ENCODE measurements at regions not wholly inside any gene's neighbourhood (a gene's known extent, or its start where the extent isn't known, plus 50 kb on each side); places are given as distances from the start of the nearest gene placed in this dataset.

- H2AFZ ChIP-seq (ENCODE audit: low read length) = peak overlapping the region; percentile 37
Measured at GRCh38 chr18:61957801-61958516, 65.2 kb upstream of the RNF152 start.

GRCh38 chr18:61955644-61956043, 62.8 kb upstream of the RNF152 start:
- Histone ChIP-seq H3K9ac (ENCODE audit: insufficient read depth, low read length) (no peak overlapping the region), H3K4me3 (replicated peaks in 1 of 4; ENCODE audit: control extremely low read depth in 1 of 4, insufficient read depth in 1 of 4, low read depth in 3 of 4, low read length in 4 of 4) (no peak overlapping the region), H4K20me1 (ENCODE audit: control insufficient read depth, extremely low read depth, insufficient read depth, low read length) (no peaks in the 10 kb centered on the region), H3K36me3 (ENCODE audit: control insufficient read depth, insufficient read depth, low read length) (no peaks in the 10 kb centered on the region), H3K4me1 (ENCODE audit: control insufficient read depth, extremely low read depth, insufficient read depth, low read length) (peaks cover 7% of the 10 kb centered on the region), H3K27ac (ENCODE audit: insufficient read depth, low read length) (no peak overlapping the region), H3K9me3 (ENCODE audit: control insufficient read depth, insufficient read depth, low read depth, low read length) (no peaks in the 10 kb centered on the region), H2AFZ (ENCODE audit: low read length) (no peak overlapping the region), H3K4me2 (ENCODE audit: extremely low read depth, insufficient read depth, low read length) (no peak overlapping the region), H3K27me3 (ENCODE audit: control insufficient read depth, insufficient read depth, low read length) (no peaks in the 10 kb centered on the region), H3K79me2 (ENCODE audit: control insufficient read depth, insufficient read depth, low read length) (no peaks in the 10 kb centered on the region)
- no peak for DNase-seq (ENCODE audit: low read depth in 2 of 2)
- TF ChIP-seq CTCF (conservative IDR thresholded peaks at IDR 0.05 in 1 of 2, IDR thresholded peaks at IDR 0.05 in 1 of 2; ENCODE audit: low read depth in 1 of 2, low read length in 2 of 2) (no peak), EZH2 (IDR thresholded peaks at IDR 0.05; ENCODE audit: low read length, missing control alignments) (no peak)

More at GRCh38 chr18:61957801-61958516, 65.2 kb upstream of the RNF152 start:
- Histone ChIP-seq H3K9me3 (ENCODE audit: control insufficient read depth, insufficient read depth, low read depth, low read length) (no peaks in the 10 kb centered on the region), H3K27ac (ENCODE audit: insufficient read depth, low read length) (no peak overlapping the region), H4K20me1 (ENCODE audit: control insufficient read depth, extremely low read depth, insufficient read depth, low read length) (no peaks in the 10 kb centered on the region), H3K36me3 (ENCODE audit: control insufficient read depth, insufficient read depth, low read length) (no peaks in the 10 kb centered on the region), H3K27me3 (ENCODE audit: control insufficient read depth, insufficient read depth, low read length) (no peaks in the 10 kb centered on the region), H3K79me2 (ENCODE audit: control insufficient read depth, insufficient read depth, low read length) (no peaks in the 10 kb centered on the region), H3K4me2 (ENCODE audit: extremely low read depth, insufficient read depth, low read length) (no peak overlapping the region), H3K4me1 (ENCODE audit: control insufficient read depth, extremely low read depth, insufficient read depth, low read length) (peaks cover 5% of the 10 kb centered on the region), H3K9ac (ENCODE audit: insufficient read depth, low read length) (no peak overlapping the region), H3K4me3 (replicated peaks in 1 of 4; ENCODE audit: control extremely low read depth in 1 of 4, insufficient read depth in 1 of 4, low read depth in 3 of 4, low read length in 4 of 4) (no peak overlapping the region)
- DNase-seq (ENCODE audit: low read depth in 2 of 2) = peak in 1 of 2 donors; percentile 47
- no peak for TF ChIP-seq EZH2 (IDR thresholded peaks at IDR 0.05; ENCODE audit: low read length, missing control alignments)
- peak in 1 of 2 donors; percentile 7 for TF ChIP-seq CTCF (conservative IDR thresholded peaks at IDR 0.05 in 1 of 2, IDR thresholded peaks at IDR 0.05 in 1 of 2; ENCODE audit: low read depth in 1 of 2, low read length in 2 of 2)

- no peak overlapping the region for H3K27ac ChIP-seq (ENCODE audit: insufficient read depth, low read length)
- TF ChIP-seq EZH2 (IDR thresholded peaks at IDR 0.05; ENCODE audit: low read length, missing control alignments) (no peak), CTCF (conservative IDR thresholded peaks at IDR 0.05 in 1 of 2, IDR thresholded peaks at IDR 0.05 in 1 of 2; ENCODE audit: low read depth in 1 of 2, low read length in 2 of 2) (no peak)
- H2AFZ ChIP-seq (ENCODE audit: low read length) = no peak overlapping the region
- H3K4me2 ChIP-seq (ENCODE audit: extremely low read depth, insufficient read depth, low read length) = no peak overlapping the region
- no peaks in the 10 kb centered on the region for H3K27me3 ChIP-seq (ENCODE audit: control insufficient read depth, insufficient read depth, low read length)
- DNase-seq (ENCODE audit: low read depth in 2 of 2) = no peak
- H3K4me1 ChIP-seq (ENCODE audit: control insufficient read depth, extremely low read depth, insufficient read depth, low read length) = peaks cover 7% of the 10 kb centered on the region
- no peak overlapping the region for H3K4me3 ChIP-seq (replicated peaks in 1 of 4; ENCODE audit: control extremely low read depth in 1 of 4, insufficient read depth in 1 of 4, low read depth in 3 of 4, low read length in 4 of 4)
- no peaks in the 10 kb centered on the region for H3K36me3 ChIP-seq (ENCODE audit: control insufficient read depth, insufficient read depth, low read length)
- no peak overlapping the region for H3K9ac ChIP-seq (ENCODE audit: insufficient read depth, low read length)
- H4K20me1 ChIP-seq (ENCODE audit: control insufficient read depth, extremely low read depth, insufficient read depth, low read length) = no peaks in the 10 kb centered on the region
- H3K79me2 ChIP-seq (ENCODE audit: control insufficient read depth, insufficient read depth, low read length) = no peaks in the 10 kb centered on the region
- no peaks in the 10 kb centered on the region for H3K9me3 ChIP-seq (ENCODE audit: control insufficient read depth, insufficient read depth, low read depth, low read length)
Measured at GRCh38 chr18:61954096-61954746, 61.4 kb upstream of the RNF152 start.
